ENCODE measurements at regions not wholly inside any gene's neighbourhood (a gene's known extent, or its start where the extent isn't known, plus 50 kb on each side); places are given as distances from the start of the nearest gene placed in this dataset.

GRCh38 chr5:167798448-167798847, 493.0 kb upstream of the WWC1 start:
- H3K27ac ChIP-seq, result no peak overlapping the region
- TF ChIP-seq CTCF (conservative IDR thresholded peaks at IDR 0.05), result no peak

GRCh38 chr5:167800427-167800826, 491.0 kb upstream of the WWC1 start:
- no peak for TF ChIP-seq CTCF (conservative IDR thresholded peaks at IDR 0.05)
- H3K27ac ChIP-seq, result no peak overlapping the region

- no peak for TF ChIP-seq CTCF (conservative IDR thresholded peaks at IDR 0.05)
- no peak overlapping the region for H3K27ac ChIP-seq
Measured at GRCh38 chr5:167801999-167802398, 489.4 kb upstream of the WWC1 start.

GRCh38 chr5:167802755-167803431, 488.6 kb upstream of the WWC1 start:
- H3K27ac ChIP-seq, result no peak overlapping the region
- no peak for TF ChIP-seq CTCF (conservative IDR thresholded peaks at IDR 0.05)

GRCh38 chr5:167804512-167805220, 486.8 kb upstream of the WWC1 start:
- TF ChIP-seq CTCF (conservative IDR thresholded peaks at IDR 0.05), result no peak
- H3K27ac ChIP-seq, result no peak overlapping the region

GRCh38 chr5:167810573-167810972, 480.9 kb upstream of the WWC1 start:
- no peak overlapping the region for H3K27ac ChIP-seq
- no peak for TF ChIP-seq CTCF (conservative IDR thresholded peaks at IDR 0.05)

GRCh38 chr5:167812871-167813270, 478.6 kb upstream of the WWC1 start:
- H3K27ac ChIP-seq, result no peak overlapping the region
- TF ChIP-seq CTCF (conservative IDR thresholded peaks at IDR 0.05), result no peak
